GM19455 (cell line): ENCODE measurements at regions not wholly inside any gene's neighbourhood (a gene's known extent, or its start where the extent isn't known, plus 50 kb on each side); places are given as distances from the start of the nearest gene placed in this dataset.
"Not testable (repeated sequence)": the region's sequence is repeated elsewhere in the genome, so short reads cannot be mapped to it uniquely, and the experiment has no call there.

Experiments
- ATAC-seq: cut with Tn5 transposase; IDR thresholded peaks from one replicate; pipeline ENCODE4 v1.9.1; 2021; ENCODE audit not compliant: unreplicated experiment

- not testable (repeated sequence) for ATAC-seq
Measured at GRCh38 chr10:33867199-33867789, 532.8 kb upstream of the NRP1 start.

DNA sequence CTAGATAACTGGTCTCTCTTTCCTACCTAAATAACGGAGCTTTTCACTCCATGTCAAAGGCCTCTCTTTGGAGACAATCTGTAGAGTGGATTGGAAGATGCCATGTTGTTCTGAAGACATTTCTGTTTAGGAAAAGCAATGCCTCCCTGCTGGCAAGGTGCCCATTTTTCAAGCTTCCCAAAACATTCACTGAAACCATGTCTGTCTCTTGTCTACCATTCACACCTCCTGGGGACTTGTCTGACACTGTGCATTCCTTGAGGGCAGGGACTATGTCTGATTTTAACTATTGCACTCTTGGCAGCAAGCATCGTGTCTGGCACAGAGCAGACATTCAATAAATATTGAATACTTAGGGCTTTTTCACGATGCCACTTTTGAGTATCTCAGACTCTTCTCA is 528.9 kb upstream of the NRP1 start:
- no peak for ATAC-seq

DNA sequence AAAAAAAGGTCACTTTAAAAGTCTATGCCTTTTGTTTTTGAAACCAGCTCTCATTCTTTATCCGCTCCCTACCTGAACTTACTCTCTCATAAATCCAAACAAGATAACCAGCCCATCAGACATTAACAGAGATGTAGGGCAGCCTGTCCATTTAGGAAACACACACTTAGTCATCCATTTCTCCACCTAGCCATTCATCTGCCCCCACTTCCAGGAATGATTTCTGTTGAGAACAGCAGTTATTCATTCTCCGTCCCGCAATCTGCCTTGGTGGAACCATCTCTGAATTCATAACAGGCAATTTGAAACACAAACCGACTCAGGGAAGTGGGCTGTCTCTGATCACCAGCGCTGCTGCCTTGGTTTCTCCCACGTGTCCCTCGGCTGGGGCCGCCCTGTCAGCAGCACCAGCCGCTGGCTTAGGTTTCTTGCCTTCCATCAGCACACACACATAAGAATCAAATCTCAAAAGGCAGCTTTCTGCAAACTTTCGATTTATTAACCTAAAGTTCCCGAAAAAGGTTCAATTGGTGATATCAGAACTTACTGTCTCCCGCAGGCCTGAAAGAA is 528.2 kb upstream of the NRP1 start:
- no peak for ATAC-seq

DNA sequence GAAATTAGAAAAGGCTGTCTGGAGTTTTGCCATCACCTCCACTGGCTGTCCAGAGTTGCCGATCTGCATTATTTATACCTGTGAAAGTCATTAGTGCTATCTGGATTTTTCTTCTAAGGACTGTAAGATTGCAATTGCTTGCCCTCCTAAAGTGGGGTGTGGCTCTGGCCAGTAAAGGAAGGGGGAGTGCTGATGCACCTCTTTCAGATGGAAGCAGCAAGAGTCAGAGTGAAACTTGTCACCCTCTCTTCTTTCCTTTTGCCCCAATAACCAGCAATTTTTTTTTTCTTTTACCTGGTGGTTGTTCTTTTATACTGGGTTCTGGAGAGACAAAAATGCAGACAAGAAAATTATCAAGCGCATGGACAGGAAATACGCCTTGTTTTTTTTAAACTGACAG is 527.4 kb upstream of the NRP1 start:
- no peak for ATAC-seq

- ATAC-seq = no peak
Measured at GRCh38 chr10:33861016-33861704, 526.7 kb upstream of the NRP1 start.

GRCh38 chr10:33860552-33860951 is 526.1 kb upstream of the NRP1 start:
- ATAC-seq = no peak

- no peak for ATAC-seq
Measured at GRCh38 chr10:33859319-33860022, 525.0 kb upstream of the NRP1 start.

DNA sequence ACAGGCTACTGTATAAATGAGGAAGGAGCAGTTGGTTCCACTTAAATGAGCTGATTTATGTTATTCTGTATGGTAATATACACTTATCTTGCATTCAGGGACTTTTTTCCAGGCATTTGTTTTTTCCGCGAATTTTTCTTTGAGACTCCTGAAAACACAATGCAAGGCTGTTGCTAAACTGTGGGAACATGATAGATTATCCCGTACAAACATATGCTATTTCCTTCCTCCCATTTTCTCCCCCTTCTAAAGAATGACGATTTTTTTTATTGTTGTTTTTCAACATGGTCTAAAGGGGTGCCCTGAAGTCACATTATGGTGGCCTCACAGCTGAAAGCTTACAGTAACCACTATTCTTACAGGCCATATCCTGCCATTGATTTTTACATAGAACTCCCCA is 523.9 kb upstream of the NRP1 start:
- no peak for ATAC-seq

GRCh38 chr10:33853221-33853620 is 518.8 kb upstream of the NRP1 start:
- not testable (repeated sequence) for ATAC-seq

- no peak for ATAC-seq
Measured at GRCh38 chr10:33843379-33843778, 508.9 kb upstream of the NRP1 start.

- no peak for ATAC-seq
Measured at GRCh38 chr10:33841678-33842077, 507.2 kb upstream of the NRP1 start.

GRCh38 chr10:33838731-33839130 is 504.3 kb upstream of the NRP1 start:
- no peak for ATAC-seq

- ATAC-seq = no peak
Measured at GRCh38 chr10:33837736-33838135, 503.3 kb upstream of the NRP1 start.

DNA sequence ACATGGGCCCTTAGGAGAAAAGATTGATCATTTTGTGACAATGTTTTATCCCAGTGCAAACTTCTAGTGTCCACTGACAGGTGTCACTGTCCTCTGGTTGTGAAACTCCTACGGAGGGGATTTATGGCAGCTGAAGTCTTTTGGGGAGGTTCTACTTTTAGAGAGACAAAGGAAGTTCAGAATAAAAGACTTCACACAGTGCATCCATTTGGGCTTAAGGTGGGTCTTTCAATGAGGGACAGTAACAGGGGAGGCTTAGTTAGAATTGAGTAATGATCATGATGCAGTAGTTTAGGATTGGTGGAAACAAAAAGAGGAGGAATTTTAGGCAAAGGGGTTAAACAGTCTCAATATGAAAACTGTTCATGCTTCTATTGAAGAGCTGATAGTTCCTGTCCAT is 501.1 kb upstream of the NRP1 start:
- no peak for ATAC-seq

GRCh38 chr10:33833566-33833965 is 499.1 kb upstream of the NRP1 start:
- ATAC-seq = no peak

DNA sequence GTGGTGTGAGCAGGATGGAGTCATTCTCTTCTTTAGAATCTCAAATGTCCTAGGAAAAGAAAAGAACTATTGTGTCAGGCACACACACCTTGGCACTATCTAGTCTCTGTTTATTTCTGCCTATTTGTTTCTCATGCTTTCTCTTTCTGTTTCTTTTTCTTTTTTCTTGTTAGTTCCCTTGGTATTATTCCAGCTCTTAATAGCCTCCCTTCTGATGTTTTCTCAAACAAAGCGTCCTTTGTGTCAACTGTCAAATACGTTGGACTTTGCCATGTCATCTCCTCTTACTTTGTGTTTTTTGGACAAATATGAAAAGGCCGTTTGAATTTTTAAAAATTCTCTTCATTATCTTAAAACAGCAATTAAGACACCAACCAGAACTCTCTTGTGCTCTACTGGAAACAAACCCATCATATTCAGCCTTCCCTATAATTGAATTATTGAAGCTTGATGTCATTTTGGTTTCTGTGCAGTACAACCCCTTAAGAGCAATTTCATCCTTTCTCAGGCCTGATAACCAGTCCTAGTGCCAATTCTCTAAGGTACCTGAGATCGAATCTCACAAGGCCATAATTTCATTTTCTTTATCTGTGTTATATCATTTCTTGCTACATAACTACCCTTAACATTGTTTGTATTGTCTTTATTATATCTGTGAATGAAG is 497.8 kb upstream of the NRP1 start:
- ATAC-seq = no peak

GRCh38 chr10:33831591-33831990 is 497.1 kb upstream of the NRP1 start:
- no peak for ATAC-seq

- not testable (repeated sequence) for ATAC-seq
Measured at GRCh38 chr10:33829899-33830298, 495.4 kb upstream of the NRP1 start.

DNA sequence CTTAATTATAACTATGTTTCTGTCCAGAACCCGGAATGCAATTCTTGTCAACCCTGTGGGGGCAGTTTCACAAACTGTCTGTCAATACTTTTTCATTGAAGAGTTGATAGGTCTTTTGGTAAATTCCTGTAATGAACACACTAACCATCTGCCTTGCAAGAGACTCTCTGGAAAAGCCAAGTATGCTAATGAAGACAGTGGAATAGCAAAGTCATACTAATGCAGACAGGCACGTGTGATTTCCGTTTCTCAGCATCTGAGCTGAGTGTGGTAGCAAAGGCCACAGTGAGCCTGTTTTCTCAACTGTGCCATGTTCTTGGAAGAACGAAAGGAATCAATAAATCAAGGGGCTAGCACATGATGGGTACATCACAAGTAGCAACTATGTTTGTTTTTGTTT is 494.1 kb upstream of the NRP1 start:
- no peak for ATAC-seq

- ATAC-seq = no peak
Measured at GRCh38 chr10:33826186-33826585, 491.7 kb upstream of the NRP1 start.

DNA sequence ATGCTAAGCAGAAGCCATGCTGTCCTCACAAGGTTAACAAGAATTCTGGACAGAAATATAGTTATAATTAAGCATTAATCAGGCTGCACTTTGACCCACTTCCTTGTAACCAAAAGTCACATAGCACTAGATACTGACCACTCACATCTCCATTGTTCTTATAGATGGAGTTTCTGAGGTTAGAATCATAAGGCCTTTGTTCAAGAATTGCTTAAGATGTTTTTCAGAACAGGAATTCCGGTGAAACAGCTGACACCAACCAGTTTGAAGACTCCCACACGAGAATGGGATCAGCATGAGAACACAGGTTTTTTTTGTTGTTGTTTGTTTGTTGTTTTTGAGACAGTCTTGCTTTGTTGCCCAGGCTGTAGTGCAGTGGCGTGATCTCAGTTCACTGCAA is 488.3 kb upstream of the NRP1 start:
- no peak for ATAC-seq

GRCh38 chr10:33820531-33820930 is 486.1 kb upstream of the NRP1 start:
- no peak for ATAC-seq
